PC-3 (cell line): ENCODE measurements at regions not wholly inside any gene's neighbourhood (a gene's known extent, or its start where the extent isn't known, plus 50 kb on each side); places are given as distances from the start of the nearest gene placed in this dataset.
A peak's percentile ranks its signal among the peaks of the same experiment; 100 is the strongest.

Experiments
- ATAC-seq: fragments of 200-7000 bp; cut with Tn5 transposase; 2 replicates; pipeline ENCODE4 v1.9.1; 2020; ENCODE audit warnings: mild to moderate bottlenecking, moderate library complexity
- BruUV-seq: library from RNA; stranded (reverse); fragments of 400-500 nt; replicated peaks from 2 replicates; lab custom pipeline; 2021; lab: Mats Ljungman, UMichigan
- CTCF ChIA-PET: fragments of 300-600 bp; sonication (Branson Sonifier 250); formaldehyde crosslinking; loops from one replicate; lab custom pipeline; 2022; ENCODE audit warnings: antibody characterized with exemption; lab: Charles Lee
- POLR2A ChIA-PET: fragments of 300-600 bp; sonication (Branson Sonifier 250); formaldehyde crosslinking; loops from one replicate; lab custom pipeline; 2022; ENCODE audit warnings: antibody characterized with exemption; ENCODE audit not compliant: unreplicated experiment; lab: Charles Lee
- DNase-seq: peaks from one replicate; pipeline ENCODE4 v3.0.0-alpha.2; 2015
- H2AFZ ChIP-seq: fragments of 300-600 bp; sonication (generic); 2 replicates; pipeline ENCODE4 v1.6.0; 2016; ENCODE audit warnings: antibody characterized with exemption, low read length
- H3F3A ChIP-seq: fragments of 300-600 bp; sonication (generic); one replicate; pipeline ENCODE4 v1.6.0; 2017; ENCODE audit warnings: antibody characterized with exemption, low read length, control low read depth, mild to moderate bottlenecking; ENCODE audit not compliant: unreplicated experiment
- H3K27ac ChIP-seq: fragments of 300-600 bp; sonication (generic); 2 replicates; pipeline ENCODE4 v1.5.1; 2016; ENCODE audit warnings: mild to moderate bottlenecking, low read length
- H3K27me3 ChIP-seq: fragments of 300-600 bp; sonication (generic); 2 replicates; pipeline ENCODE4 v1.6.1; 2016; ENCODE audit warnings: low read length, mixed read lengths
- H3K36me3 ChIP-seq: fragments of 300-600 bp; sonication (generic); 2 replicates; pipeline ENCODE4 v1.6.1; 2016; ENCODE audit warnings: low read depth, mixed run types, low read length, mixed read lengths
- H3K4me1 ChIP-seq: fragments of 300-600 bp; sonication (generic); 2 replicates; pipeline ENCODE4 v1.5.1; 2016; ENCODE audit warnings: low read length; ENCODE audit not compliant: insufficient read depth
- H3K4me2 ChIP-seq: fragments of 300-600 bp; sonication (generic); 2 replicates; pipeline ENCODE4 v1.6.0; 2016; ENCODE audit warnings: low read length
- H3K4me3 ChIP-seq: fragments of 300-600 bp; sonication (generic); 2 replicates; pipeline ENCODE4 v1.5.1; 2016; ENCODE audit warnings: mild to moderate bottlenecking, low read length, mixed read lengths
- H3K79me2 ChIP-seq: fragments of 300-600 bp; sonication (generic); 2 replicates; pipeline ENCODE4 v1.6.1; 2017; ENCODE audit warnings: low read length, mixed read lengths
- H3K9ac ChIP-seq: fragments of 300-600 bp; sonication (generic); 2 replicates; pipeline ENCODE4 v1.6.0; 2016; ENCODE audit warnings: mild to moderate bottlenecking, low read length
- H3K9me2 ChIP-seq: fragments of 300-600 bp; sonication (generic); replicated peaks from 2 replicates; pipeline ENCODE4 v1.6.1; 2016; ENCODE audit warnings: mixed run types, low read length, mixed read lengths
- H3K9me3 ChIP-seq: fragments of 300-600 bp; sonication (generic); 2 replicates; pipeline ENCODE4 v1.6.1; 2016; ENCODE audit warnings: low read length, mixed read lengths
- H4K20me1 ChIP-seq: fragments of 300-600 bp; sonication (generic); 2 replicates; pipeline ENCODE4 v1.6.1; 2016; ENCODE audit warnings: low read length, mixed read lengths
- CTCF ChIP-seq: fragments of 300-600 bp; sonication (generic); conservative IDR thresholded peaks from 2 replicates; pipeline ENCODE4 v1.5.1; 2017; ENCODE audit warnings: antibody characterized with exemption, low read depth, mild to moderate bottlenecking, low read length
- EZH2 ChIP-seq: fragments of 300-600 bp; sonication (generic); IDR thresholded peaks from one replicate; pipeline ENCODE4 v1.6.1; 2017; ENCODE audit warnings: antibody characterized with exemption, mild to moderate bottlenecking, low read length; ENCODE audit not compliant: unreplicated experiment
- EZH2phosphoT487 ChIP-seq: fragments of 300-600 bp; sonication (generic); IDR thresholded peaks from 2 replicates; pipeline ENCODE4 v1.6.1; 2018; ENCODE audit warnings: mild to moderate bottlenecking, antibody characterized with exemption, low read length, borderline replicate concordance
- intact Hi-C: fragments of 100-400 bp; cut with micrococcal nuclease; formaldehyde crosslinking; loops from 2 replicates; pipeline ENCODE4 v1.9.0; 2023

- Histone ChIP-seq H3K4me2 (no peak overlapping the region), H3K27me3 (peaks cover 25% of the 10 kb centered on the region), H3K4me1 (no peaks in the 10 kb centered on the region), H3K79me2 (no peaks in the 10 kb centered on the region), H3K27ac (no peak overlapping the region), H3K4me3 (no peak overlapping the region), H4K20me1 (no peaks in the 10 kb centered on the region), H3K9me3 (no peaks in the 10 kb centered on the region), H3K36me3 (no peaks in the 10 kb centered on the region), H3F3A (no peaks in the 10 kb centered on the region), H3K9me2 (no peaks in the 10 kb centered on the region), H3K9ac (no peak overlapping the region), H2AFZ (no peak overlapping the region)
- ATAC-seq (no peak), DNase-seq (peak; percentile 26)
- intact Hi-C loops: no loop called here
- TF ChIP-seq CTCF (no peak), EZH2 (no peak), EZH2phosphoT487 (no peak)
- ChIA-PET CTCF (no interaction called here), POLR2A (no interaction called here)
- no TSS peak for BruUV-seq
Observed at GRCh38 chr4:41815473-41815872, 66.9 kb upstream of the PHOX2B start.

DNA sequence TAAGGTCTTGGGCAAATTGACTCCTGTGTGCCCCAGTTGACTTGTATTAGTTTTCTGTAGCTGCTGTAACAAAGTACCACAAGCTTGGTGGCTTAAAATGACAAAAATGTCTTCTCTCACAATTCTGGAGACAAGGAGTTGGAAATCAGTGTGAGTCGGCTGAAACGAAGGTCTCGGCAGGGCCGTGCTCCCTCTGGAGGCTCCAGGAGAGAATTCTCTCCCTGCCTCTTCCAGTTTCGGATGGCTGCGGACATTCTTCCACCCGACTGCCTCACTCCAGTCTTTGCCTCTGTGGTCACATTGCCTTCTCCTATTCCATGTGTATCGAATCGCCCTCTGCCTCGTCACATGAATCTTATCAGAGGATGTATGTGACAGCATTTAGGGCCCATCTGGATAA, 66.0 kb upstream of the PHOX2B start:
- no peak overlapping the region for H3K27ac ChIP-seq
- H4K20me1 ChIP-seq: no peaks in the 10 kb centered on the region
- H3K9me3 ChIP-seq: no peaks in the 10 kb centered on the region
- no peaks in the 10 kb centered on the region for H3F3A ChIP-seq
- no peak for TF ChIP-seq EZH2
- peak; percentile 61 for TF ChIP-seq CTCF
- TF ChIP-seq EZH2phosphoT487: no peak
- H3K4me1 ChIP-seq: no peaks in the 10 kb centered on the region
- H3K36me3 ChIP-seq: no peaks in the 10 kb centered on the region
- no peak overlapping the region for H3K4me3 ChIP-seq
- peak; percentile 67 for ATAC-seq
- intact Hi-C loops: loop anchor here (1.0 kb wide), 2 partner anchors 121 to 533 kb away; no protein-coding TSS in a partner anchor
- H3K4me2 ChIP-seq: peak overlapping the region; percentile 37; the same call in 1 of the 2 replicates
- no peaks in the 10 kb centered on the region for H3K9me2 ChIP-seq
- H2AFZ ChIP-seq: peak overlapping the region; percentile 63; the same call in 1 of the 2 replicates
- no TSS peak for BruUV-seq
- DNase-seq: peak; percentile 52
- H3K9ac ChIP-seq: no peak overlapping the region
- no peaks in the 10 kb centered on the region for H3K79me2 ChIP-seq
- ChIA-PET CTCF (no interaction called here), POLR2A (no interaction called here)
- peaks cover 25% of the 10 kb centered on the region for H3K27me3 ChIP-seq

- H3F3A ChIP-seq: no peaks in the 10 kb centered on the region
- no peak overlapping the region for H2AFZ ChIP-seq
- H3K79me2 ChIP-seq: no peaks in the 10 kb centered on the region
- no peak overlapping the region for H3K27ac ChIP-seq
- DNase-seq: no peak
- no peaks in the 10 kb centered on the region for H3K9me3 ChIP-seq
- no peaks in the 10 kb centered on the region for H3K9me2 ChIP-seq
- CTCF ChIA-PET: no interaction called here
- no peak overlapping the region for H3K4me2 ChIP-seq
- POLR2A ChIA-PET: no interaction called here
- no peak overlapping the region for H3K9ac ChIP-seq
- intact Hi-C loops: no loop called here
- no peaks in the 10 kb centered on the region for H4K20me1 ChIP-seq
- no peak overlapping the region for H3K4me3 ChIP-seq
- H3K36me3 ChIP-seq: no peaks in the 10 kb centered on the region
- H3K27me3 ChIP-seq: peaks cover 21% of the 10 kb centered on the region
- BruUV-seq: no TSS peak
- no peaks in the 10 kb centered on the region for H3K4me1 ChIP-seq
- TF ChIP-seq CTCF (no peak), EZH2phosphoT487 (no peak), EZH2 (no peak)
- no peak for ATAC-seq
Observed at GRCh38 chr4:41806807-41807206, 58.3 kb upstream of the PHOX2B start.
